PFSK-1 (cell line): ENCODE measurements at regions not wholly inside any gene's neighbourhood (a gene's known extent, or its start where the extent isn't known, plus 50 kb on each side); places are given as distances from the start of the nearest gene placed in this dataset.

Experiments used
- FOXP2 ChIP-seq: optimal IDR thresholded peaks from 2 replicates; pipeline ENCODE3; 2011; ENCODE audit warnings: borderline replicate concordance, control low read depth, inconsistent platforms; ENCODE audit not compliant: insufficient read depth; ENCODE audit errors: extremely low read length, extremely low read depth
- POLR2AphosphoS5 ChIP-seq: IDR thresholded peaks from 2 replicates; pipeline ENCODE4 v1.6.1; 2012; ENCODE audit warnings: low read depth, mild to moderate bottlenecking, control low read depth, low read length, moderate library complexity
- REST ChIP-seq, 2 experiments: IDR thresholded peaks; 2 replicates each; pipeline versions ENCODE4 v1.6.1 to v1.8.0; 2011 to 2012; ENCODE audit warnings: low read depth in 2 of 2, low read length in 2 of 2, control low read depth in 1 of 2, inconsistent platforms in 1 of 2, mild to moderate bottlenecking in 1 of 2, moderate library complexity in 1 of 2; ENCODE audit not compliant: insufficient read depth in 1 of 2
- SIN3A ChIP-seq: IDR thresholded peaks from 2 replicates; pipeline ENCODE4 v1.6.1; 2012; ENCODE audit warnings: mild to moderate bottlenecking, low read length, moderate library complexity, borderline replicate concordance; ENCODE audit not compliant: insufficient read depth
- TAF1 ChIP-seq: IDR thresholded peaks from 2 replicates; pipeline ENCODE4 v1.6.1; 2012; ENCODE audit warnings: low read length, control low read depth, borderline replicate concordance; ENCODE audit not compliant: insufficient read depth

GRCh38 chr13:29952245-29952644, 101.8 kb upstream of the UBL3 start:
- TF ChIP-seq FOXP2 (no peak), REST (IDR thresholded peaks at IDR 0.05; ENCODE audit: insufficient read depth in 1 of 2, low read depth in 2 of 2, low read length in 2 of 2) (no peak), SIN3A (no peak)

- no peak for TF ChIP-seq POLR2AphosphoS5
- TF ChIP-seq TAF1: no peak
- no peak for TF ChIP-seq SIN3A
- no peak for TF ChIP-seq REST (IDR thresholded peaks at IDR 0.05; ENCODE audit: insufficient read depth in 1 of 2, low read depth in 2 of 2, low read length in 2 of 2)
- TF ChIP-seq FOXP2: no peak
Observed at GRCh38 chr13:29948791-29949190, 98.4 kb upstream of the UBL3 start.

GRCh38 chr13:29948244-29948643, 97.8 kb upstream of the UBL3 start:
- TF ChIP-seq FOXP2 (no peak), REST (IDR thresholded peaks at IDR 0.05; ENCODE audit: insufficient read depth in 1 of 2, low read depth in 2 of 2, low read length in 2 of 2) (no peak), TAF1 (no peak), POLR2AphosphoS5 (no peak), SIN3A (no peak)

GRCh38 chr13:29947839-29948238, 97.4 kb upstream of the UBL3 start:
- no peak for TF ChIP-seq SIN3A
- no peak for TF ChIP-seq POLR2AphosphoS5
- no peak for TF ChIP-seq REST (IDR thresholded peaks at IDR 0.05; ENCODE audit: insufficient read depth in 1 of 2, low read depth in 2 of 2, low read length in 2 of 2)
- no peak for TF ChIP-seq TAF1
- TF ChIP-seq FOXP2: no peak

- TF ChIP-seq POLR2AphosphoS5 (no peak), REST (IDR thresholded peaks at IDR 0.05; ENCODE audit: insufficient read depth in 1 of 2, low read depth in 2 of 2, low read length in 2 of 2) (no peak), TAF1 (no peak)
Observed at GRCh38 chr13:29946093-29946492, 95.7 kb upstream of the UBL3 start.
